A673 (cell line): ENCODE measurements at regions not wholly inside any gene's neighbourhood (a gene's known extent, or its start where the extent isn't known, plus 50 kb on each side); places are given as distances from the start of the nearest gene placed in this dataset.

ENCODE experiments used
- BruUV-seq: library from RNA; stranded (reverse); fragments of 400-500 nt; replicated peaks from 2 replicates; lab custom pipeline; 2021; lab: Mats Ljungman, UMichigan
- CTCF ChIA-PET: fragments of 300-600 bp; sonication (Branson Sonifier 250); formaldehyde crosslinking; loops from one replicate; lab custom pipeline; 2022; ENCODE audit warnings: antibody characterized with exemption; lab: Charles Lee
- POLR2A ChIA-PET: fragments of 300-600 bp; sonication (Branson Sonifier 250); formaldehyde crosslinking; loops from one replicate; lab custom pipeline; 2022; ENCODE audit warnings: antibody characterized with exemption; ENCODE audit not compliant: low non-redundant PET; lab: Charles Lee
- DNase-seq: peaks from one replicate; pipeline ENCODE4 v3.0.0-alpha.2; 2015; ENCODE audit warnings: low spot score
- H3K27ac ChIP-seq: fragments of 200-600 bp; sonication (generic); 2 replicates; pipeline ENCODE4 v1.5.1; 2016; ENCODE audit warnings: mixed run types, low read depth, mild to moderate bottlenecking, mixed read lengths, antibody characterized with exemption, low read length; ENCODE audit not compliant: poor library complexity, severe bottlenecking
- H3K27me3 ChIP-seq: fragments of 200-600 bp; sonication (generic); replicated peaks from 2 replicates; pipeline ENCODE4 v1.6.1; 2017; ENCODE audit warnings: mixed run types, low read depth, mild to moderate bottlenecking, mixed read lengths, antibody characterized with exemption, low read length; ENCODE audit not compliant: insufficient read depth, poor library complexity
- H3K36me3 ChIP-seq: fragments of 200-600 bp; sonication (generic); 2 replicates; pipeline ENCODE4 v1.6.1; 2016; ENCODE audit warnings: mixed run types, mild to moderate bottlenecking, mixed read lengths, antibody characterized with exemption, low read length; ENCODE audit not compliant: insufficient read depth, poor library complexity, severe bottlenecking
- H3K4me1 ChIP-seq: fragments of 200-600 bp; sonication (generic); 2 replicates; pipeline ENCODE4 v1.6.1; 2017; ENCODE audit warnings: mixed run types, mild to moderate bottlenecking, mixed read lengths, antibody characterized with exemption, low read length; ENCODE audit not compliant: insufficient read depth, poor library complexity, severe bottlenecking
- H3K4me3 ChIP-seq: fragments of 200-600 bp; sonication (generic); 2 replicates; pipeline ENCODE4 v1.5.1; 2016; ENCODE audit warnings: low read depth, mixed run types, mild to moderate bottlenecking, mixed read lengths, low read length; ENCODE audit not compliant: poor library complexity, severe bottlenecking
- H3K9me3 ChIP-seq: fragments of 200-600 bp; sonication (generic); 2 replicates; pipeline ENCODE4 v1.6.1; 2016; ENCODE audit warnings: mixed run types, low read depth, mild to moderate bottlenecking, mixed read lengths, antibody characterized with exemption, low read length; ENCODE audit not compliant: poor library complexity, severe bottlenecking
- EZH2 ChIP-seq: fragments of 200-600 bp; sonication (generic); IDR thresholded peaks from 2 replicates; pipeline ENCODE4 v1.6.1; 2017; ENCODE audit warnings: borderline replicate concordance, low read depth, mild to moderate bottlenecking, mixed read lengths, antibody characterized with exemption, low read length; ENCODE audit not compliant: poor library complexity, severe bottlenecking
- intact Hi-C: fragments of 100-400 bp; cut with micrococcal nuclease; formaldehyde crosslinking; loops from one replicate; pipeline ENCODE4 v1.10.0; 2022; ENCODE audit not compliant: unreplicated experiment
- TF ChIP-seq, protein P1 (sequence below): fragments of 300-800, 200-600 bp; sonication (generic); conservative IDR thresholded peaks from 2 replicates; pipeline ENCODE4 v1.5.1; 2017; ENCODE audit warnings: low read depth, mild to moderate bottlenecking, antibody characterized with exemption, low read length, moderate library complexity, mixed read lengths

DNA sequence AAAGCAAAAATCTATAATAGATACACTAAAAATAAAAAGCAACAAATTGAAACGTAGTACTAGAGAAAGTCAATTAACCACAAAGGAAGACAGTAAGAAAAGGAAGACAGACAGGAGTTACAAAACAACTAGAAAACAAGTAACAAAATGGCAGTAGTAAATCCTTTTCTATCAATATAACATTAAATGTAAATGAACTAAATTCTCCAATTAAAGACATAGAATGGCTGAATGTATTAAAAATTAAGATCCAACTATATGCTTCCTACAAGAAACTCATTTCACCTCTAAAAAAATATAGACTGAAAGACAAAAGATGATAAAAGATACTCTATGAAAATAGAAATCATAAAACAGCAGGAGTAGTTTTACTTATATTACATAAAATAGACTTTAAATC lies 79.1 kb downstream of the CTH start:
- intact Hi-C loops, result no loop called here
- Histone ChIP-seq H3K4me3 (no peak overlapping the region), H3K27me3 (no peaks in the 10 kb centered on the region), H3K4me1 (no peaks in the 10 kb centered on the region), H3K27ac (no peak overlapping the region), H3K36me3 (no peaks in the 10 kb centered on the region), H3K9me3 (no peaks in the 10 kb centered on the region)
- no peak for DNase-seq
- BruUV-seq, result no TSS peak
- CTCF ChIA-PET, result no interaction called here
- TF ChIP-seq, protein P1, sequence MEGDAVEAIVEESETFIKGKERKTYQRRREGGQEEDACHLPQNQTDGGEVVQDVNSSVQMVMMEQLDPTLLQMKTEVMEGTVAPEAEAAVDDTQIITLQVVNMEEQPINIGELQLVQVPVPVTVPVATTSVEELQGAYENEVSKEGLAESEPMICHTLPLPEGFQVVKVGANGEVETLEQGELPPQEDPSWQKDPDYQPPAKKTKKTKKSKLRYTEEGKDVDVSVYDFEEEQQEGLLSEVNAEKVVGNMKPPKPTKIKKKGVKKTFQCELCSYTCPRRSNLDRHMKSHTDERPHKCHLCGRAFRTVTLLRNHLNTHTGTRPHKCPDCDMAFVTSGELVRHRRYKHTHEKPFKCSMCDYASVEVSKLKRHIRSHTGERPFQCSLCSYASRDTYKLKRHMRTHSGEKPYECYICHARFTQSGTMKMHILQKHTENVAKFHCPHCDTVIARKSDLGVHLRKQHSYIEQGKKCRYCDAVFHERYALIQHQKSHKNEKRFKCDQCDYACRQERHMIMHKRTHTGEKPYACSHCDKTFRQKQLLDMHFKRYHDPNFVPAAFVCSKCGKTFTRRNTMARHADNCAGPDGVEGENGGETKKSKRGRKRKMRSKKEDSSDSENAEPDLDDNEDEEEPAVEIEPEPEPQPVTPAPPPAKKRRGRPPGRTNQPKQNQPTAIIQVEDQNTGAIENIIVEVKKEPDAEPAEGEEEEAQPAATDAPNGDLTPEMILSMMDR, result no peak
- no peak for TF ChIP-seq EZH2
- POLR2A ChIA-PET, result no interaction called here

DNA sequence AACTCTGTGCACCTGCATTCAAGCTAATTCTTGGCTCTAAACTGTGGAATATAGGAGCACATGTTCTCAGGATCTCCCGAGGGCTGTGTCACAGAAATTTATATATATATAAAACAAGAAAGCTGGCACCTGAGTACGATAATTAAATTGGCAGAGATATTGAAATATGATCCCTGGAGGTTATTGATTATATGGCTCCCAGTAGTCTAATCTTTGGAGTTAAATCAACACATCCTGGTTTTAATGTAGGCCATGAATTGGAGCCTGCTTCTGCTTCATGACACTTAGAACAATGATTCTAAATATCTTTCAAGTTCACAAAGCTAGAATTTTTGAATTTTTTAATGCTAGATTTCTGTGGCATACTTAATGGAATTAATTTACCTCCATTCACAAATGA lies 84.3 kb downstream of the CTH start:
- H3K9me3 ChIP-seq, result no peaks in the 10 kb centered on the region
- TF ChIP-seq EZH2, result no peak
- TF ChIP-seq, protein P1, result no peak
- no peak for DNase-seq
- H3K27me3 ChIP-seq, result no peaks in the 10 kb centered on the region
- H3K4me3 ChIP-seq, result no peak overlapping the region
- H3K4me1 ChIP-seq, result no peaks in the 10 kb centered on the region
- intact Hi-C loops, result no loop called here
- no peaks in the 10 kb centered on the region for H3K36me3 ChIP-seq
- no TSS peak for BruUV-seq
- no peak overlapping the region for H3K27ac ChIP-seq
- CTCF ChIA-PET, result no interaction called here
- POLR2A ChIA-PET, result no interaction called here

DNA sequence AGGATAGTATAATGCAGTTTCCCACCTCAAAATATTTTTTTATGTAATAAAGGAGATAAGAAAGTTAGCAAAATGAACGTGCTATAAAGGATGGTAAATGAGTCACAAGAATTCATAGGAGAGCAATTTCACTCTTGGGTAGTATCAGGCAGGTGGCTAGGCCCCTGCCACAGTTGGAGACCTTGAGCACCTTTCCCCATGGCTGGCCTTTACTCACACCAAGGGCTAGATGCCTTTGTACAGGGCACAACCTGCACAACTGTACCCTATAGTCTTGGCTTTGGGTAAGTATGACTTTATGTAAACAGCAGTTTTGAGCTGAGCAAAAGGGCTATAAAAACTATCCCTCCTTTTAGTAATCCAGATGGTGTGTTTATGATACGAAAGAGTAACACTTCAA lies 85.1 kb downstream of the CTH start:
- Histone ChIP-seq H3K36me3 (no peaks in the 10 kb centered on the region), H3K27ac (no peak overlapping the region), H3K4me3 (no peak overlapping the region), H3K27me3 (no peaks in the 10 kb centered on the region), H3K4me1 (no peaks in the 10 kb centered on the region), H3K9me3 (no peaks in the 10 kb centered on the region)
- DNase-seq, result no peak
- intact Hi-C loops, result no loop called here
- no TSS peak for BruUV-seq
- POLR2A ChIA-PET, result no interaction called here
- TF ChIP-seq, protein P1, result no peak
- no peak for TF ChIP-seq EZH2
- CTCF ChIA-PET, result no interaction called here
